ENCODE measurements at regions not wholly inside any gene's neighbourhood (a gene's known extent, or its start where the extent isn't known, plus 50 kb on each side); places are given as distances from the start of the nearest gene placed in this dataset.
A peak's percentile ranks its signal among the peaks of the same experiment; 100 is the strongest.

GRCh38 chr4:155085843-155086530 is 122.4 kb upstream of the NPY2R start:
- peak; percentile 24 for DNase-seq (ENCODE audit: low read depth, low spot score)

GRCh38 chr4:155094201-155094820 is 114.1 kb upstream of the NPY2R start:
- DNase-seq (ENCODE audit: low read depth, low spot score) = no peak

GRCh38 chr4:155099231-155099630 is 109.2 kb upstream of the NPY2R start:
- no peak for DNase-seq (ENCODE audit: low read depth, low spot score)

- no peak for DNase-seq (ENCODE audit: low read depth, low spot score)
These were observed 101.8 kb upstream of the NPY2R start for GRCh38 chr4:155106629-155107028.

GRCh38 chr4:155107059-155107458 is 101.4 kb upstream of the NPY2R start:
- no peak for DNase-seq (ENCODE audit: low read depth, low spot score)

- DNase-seq (ENCODE audit: low read depth, low spot score) = no peak
These were observed 93.6 kb upstream of the NPY2R start for GRCh38 chr4:155114790-155115189.

- DNase-seq (ENCODE audit: low read depth, low spot score) = no peak
These were observed 89.4 kb upstream of the NPY2R start for GRCh38 chr4:155119006-155119405.

- no peak for DNase-seq (ENCODE audit: low read depth, low spot score)
These were observed 87.9 kb upstream of the NPY2R start for GRCh38 chr4:155120536-155120935.

- no peak for DNase-seq (ENCODE audit: low read depth, low spot score)
These were observed 86.1 kb upstream of the NPY2R start for GRCh38 chr4:155122382-155122781.

- peak; percentile 2 for DNase-seq (ENCODE audit: low read depth, low spot score)
These were observed 74.3 kb upstream of the NPY2R start for GRCh38 chr4:155134136-155134535.

GRCh38 chr4:155140889-155141288 is 67.5 kb upstream of the NPY2R start:
- DNase-seq (ENCODE audit: low read depth, low spot score) = no peak

- DNase-seq (ENCODE audit: low read depth, low spot score) = no peak
These were observed 64.9 kb upstream of the NPY2R start for GRCh38 chr4:155143512-155143911.

Data from pulmonary artery endothelial cell (primary cell).